Right atrium auricular region (tissue), 2 donors: ENCODE measurements at regions not wholly inside any gene's neighbourhood (a gene's known extent, or its start where the extent isn't known, plus 50 kb on each side); places are given as distances from the start of the nearest gene placed in this dataset.

ENCODE experiments used
- DNase-seq: peaks from one replicate; pipeline ENCODE4 v3.0.0-alpha.2; 2019; ENCODE audit warnings: low spot score
- H3K27ac ChIP-seq, 2 donors: fragments of 200-600 bp; sonication (generic); 1 replicate in 1 of 2; 2 replicates in 1 of 2; pipeline ENCODE4 v1.5.1; 2016 to 2019
- H3K27me3 ChIP-seq, 2 donors: fragments of 200-600 bp; sonication (generic); one replicate each; pipeline versions ENCODE4 v1.5.1 to v1.6.0; 2017 to 2019
- H3K36me3 ChIP-seq: fragments of 200-600 bp; sonication (generic); one replicate; pipeline ENCODE4 v1.5.1; 2016
- H3K4me1 ChIP-seq, 2 donors: fragments of 200-600 bp; sonication (generic); one replicate each; pipeline versions ENCODE4 v1.5.1 to v1.6.0; 2017 to 2019
- H3K4me3 ChIP-seq, 2 donors: fragments of 200-600 bp; sonication (generic); 1 replicate in 1 of 2; 2 replicates in 1 of 2; pipeline ENCODE4 v1.5.1; 2017 to 2019; ENCODE audit warnings: mild to moderate bottlenecking in 1 of 2, moderate library complexity in 1 of 2
- H3K9me3 ChIP-seq, 2 donors: fragments of 200-600 bp; sonication (generic); one replicate each; pipeline ENCODE4 v1.5.1; 2019
- CTCF ChIP-seq, 2 donors: fragments of 200-600 bp; sonication (generic); IDR thresholded peaks; one replicate each; pipeline ENCODE4 v1.5.1; 2019; ENCODE audit warnings: antibody characterized with exemption in 2 of 2

GRCh38 chr5:25033658-25034057, 388.9 kb upstream of the CDH10 start:
- Histone ChIP-seq H3K4me3 (no peak overlapping the region), H3K4me1 (no peaks in the 10 kb centered on the region), H3K27me3 (no peaks in the 10 kb centered on the region), H3K27ac (no peak overlapping the region), H3K36me3 (no peaks in the 10 kb centered on the region), H3K9me3 (no peaks in the 10 kb centered on the region)
- no peak for TF ChIP-seq CTCF (IDR thresholded peaks at IDR 0.05)
- no peak for DNase-seq

- Histone ChIP-seq H3K9me3 (no peaks in the 10 kb centered on the region), H3K27ac (no peak overlapping the region), H3K4me1 (no peaks in the 10 kb centered on the region), H3K36me3 (no peaks in the 10 kb centered on the region), H3K4me3 (no peak overlapping the region), H3K27me3 (no peaks in the 10 kb centered on the region)
- TF ChIP-seq CTCF (IDR thresholded peaks at IDR 0.05): no peak
- no peak for DNase-seq
These were observed 384.2 kb upstream of the CDH10 start for GRCh38 chr5:25029004-25029403.

GRCh38 chr5:25027526-25027925, 382.7 kb upstream of the CDH10 start:
- H3K36me3 ChIP-seq: no peaks in the 10 kb centered on the region
- no peak overlapping the region for H3K27ac ChIP-seq
- no peaks in the 10 kb centered on the region for H3K4me1 ChIP-seq
- H3K4me3 ChIP-seq: no peak overlapping the region
- H3K27me3 ChIP-seq: no peaks in the 10 kb centered on the region
- DNase-seq: no peak
- no peak for TF ChIP-seq CTCF (IDR thresholded peaks at IDR 0.05)
- no peaks in the 10 kb centered on the region for H3K9me3 ChIP-seq

GRCh38 chr5:25027061-25027460, 382.3 kb upstream of the CDH10 start:
- H3K4me3 ChIP-seq: no peak overlapping the region
- H3K36me3 ChIP-seq: no peaks in the 10 kb centered on the region
- no peak for TF ChIP-seq CTCF (IDR thresholded peaks at IDR 0.05)
- no peak overlapping the region for H3K27ac ChIP-seq
- no peaks in the 10 kb centered on the region for H3K9me3 ChIP-seq
- DNase-seq: no peak
- H3K4me1 ChIP-seq: no peaks in the 10 kb centered on the region
- no peaks in the 10 kb centered on the region for H3K27me3 ChIP-seq

- no peak for TF ChIP-seq CTCF (IDR thresholded peaks at IDR 0.05)
- H3K27me3 ChIP-seq: no peaks in the 10 kb centered on the region
- no peak for DNase-seq
These were observed 381.1 kb upstream of the CDH10 start for GRCh38 chr5:25025831-25026230.

GRCh38 chr5:25020454-25020853, 375.7 kb upstream of the CDH10 start:
- H3K27me3 ChIP-seq: no peaks in the 10 kb centered on the region
- H3K4me1 ChIP-seq: no peaks in the 10 kb centered on the region
- no peaks in the 10 kb centered on the region for H3K36me3 ChIP-seq
- no peak overlapping the region for H3K27ac ChIP-seq
- no peak overlapping the region for H3K4me3 ChIP-seq
- no peak for DNase-seq
- no peak for TF ChIP-seq CTCF (IDR thresholded peaks at IDR 0.05)
- no peaks in the 10 kb centered on the region for H3K9me3 ChIP-seq

More at GRCh38 chr5:25025831-25026230, 381.1 kb upstream of the CDH10 start:
- Histone ChIP-seq H3K9me3 (no peaks in the 10 kb centered on the region), H3K4me1 (no peaks in the 10 kb centered on the region), H3K4me3 (no peak overlapping the region), H3K27ac (no peak overlapping the region), H3K36me3 (no peaks in the 10 kb centered on the region)
